Prostate gland (tissue), 2 donors: ENCODE measurements at regions not wholly inside any gene's neighbourhood (a gene's known extent, or its start where the extent isn't known, plus 50 kb on each side); places are given as distances from the start of the nearest gene placed in this dataset.
"Not testable (repeated sequence)": the region's sequence is repeated elsewhere in the genome, so short reads cannot be mapped to it uniquely, and the experiment has no call there.

ENCODE experiments used
- CTCF ChIP-seq, 4 experiments: fragments of 200-600 bp in 2 of 4; fragments of 450-650 bp in 2 of 4; sonication (generic) in 2 of 4; IDR thresholded peaks; 1 replicate in 3 of 4; 2 replicates in 1 of 4; pipeline ENCODE4 v1.5.1; 2016 to 2019; ENCODE audit warnings: antibody characterized with exemption in 4 of 4, mild to moderate bottlenecking in 2 of 4, moderate library complexity in 2 of 4
- POLR2A ChIP-seq: fragments of 450-650 bp; IDR thresholded peaks from one replicate; pipeline ENCODE4 v1.6.1; 2016; ENCODE audit warnings: antibody characterized with exemption, mild to moderate bottlenecking

DNA sequence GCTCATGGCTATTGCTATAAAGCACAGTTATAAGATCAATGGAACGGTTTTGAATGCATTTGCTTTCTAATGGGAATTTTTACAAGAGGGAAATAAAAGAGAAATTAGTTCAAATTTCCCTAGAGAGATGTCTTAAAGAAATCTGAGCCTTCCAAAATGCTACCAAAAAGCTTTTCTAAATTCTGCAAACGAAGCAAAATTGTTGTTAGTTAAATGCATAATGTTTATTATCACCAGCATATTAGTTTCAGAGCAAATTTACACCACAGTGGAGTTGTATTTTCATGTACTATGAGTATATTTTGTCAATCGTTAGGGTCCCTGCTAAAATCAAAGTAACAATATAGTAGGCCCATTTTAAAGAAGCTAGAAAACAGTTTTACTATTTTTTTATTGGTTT is 67.4 kb upstream of the KIF2A start:
- not testable (repeated sequence) for TF ChIP-seq CTCF (IDR thresholded peaks at IDR 0.05); POLR2A
